ENCODE measurements at regions not wholly inside any gene's neighbourhood (a gene's known extent, or its start where the extent isn't known, plus 50 kb on each side); places are given as distances from the start of the nearest gene placed in this dataset.

GRCh38 chr7:98748090-98748489 is 121.7 kb downstream of the TMEM130 start:
- TF ChIP-seq CTCF (IDR thresholded peaks at IDR 0.05; ENCODE audit: low read depth, low read length), result no peak
- no peak for TF ChIP-seq MYC (IDR thresholded peaks at IDR 0.05; ENCODE audit: low read depth, low read length)
- TF ChIP-seq POLR2A (IDR thresholded peaks at IDR 0.05; ENCODE audit: extremely low read depth, insufficient read length), result no peak

Measured in NB4 (cell line).